Stimulated activated CD4-positive, alpha-beta T cell treated with anti-CD3 and anti-CD28 coated beads, Interleukin-2, amount 100 ng/mL, for 48 hours (primary cell): ENCODE measurements at regions not wholly inside any gene's neighbourhood (a gene's known extent, or its start where the extent isn't known, plus 50 kb on each side); places are given as distances from the start of the nearest gene placed in this dataset.
"Not testable (repeated sequence)": the region's sequence is repeated elsewhere in the genome, so short reads cannot be mapped to it uniquely, and the experiment has no call there.

ENCODE experiments used
- DNase-seq, 2 donors: peaks; one replicate each; pipeline ENCODE4 v3.0.0-alpha.2; 2020

DNA sequence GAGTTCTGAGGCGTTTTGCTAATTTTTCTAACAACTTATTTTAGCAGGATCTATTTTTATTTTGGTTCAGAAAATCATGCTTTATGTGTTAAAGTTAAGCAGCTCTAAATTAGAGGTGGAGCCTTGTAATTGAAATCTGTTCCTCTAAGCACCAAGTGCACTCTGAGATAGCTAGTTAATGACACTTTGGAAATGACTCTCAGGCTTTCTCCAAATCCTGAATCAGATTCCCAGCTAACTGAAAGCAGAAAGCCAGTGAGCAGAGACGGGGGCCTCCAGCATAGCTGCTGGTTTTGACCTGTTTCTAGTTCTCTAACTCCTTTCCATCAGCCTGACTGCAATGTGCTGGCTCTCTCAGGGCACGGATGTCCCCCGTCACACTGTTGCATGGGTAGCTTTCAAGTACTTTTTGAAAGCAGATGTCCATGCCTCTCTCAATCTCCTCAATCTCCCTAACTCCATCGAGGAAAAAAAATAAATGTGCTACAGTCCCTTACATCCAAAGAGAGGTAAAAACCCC, 326.5 kb downstream of the SATB2 start:
- DNase-seq = no peak

DNA sequence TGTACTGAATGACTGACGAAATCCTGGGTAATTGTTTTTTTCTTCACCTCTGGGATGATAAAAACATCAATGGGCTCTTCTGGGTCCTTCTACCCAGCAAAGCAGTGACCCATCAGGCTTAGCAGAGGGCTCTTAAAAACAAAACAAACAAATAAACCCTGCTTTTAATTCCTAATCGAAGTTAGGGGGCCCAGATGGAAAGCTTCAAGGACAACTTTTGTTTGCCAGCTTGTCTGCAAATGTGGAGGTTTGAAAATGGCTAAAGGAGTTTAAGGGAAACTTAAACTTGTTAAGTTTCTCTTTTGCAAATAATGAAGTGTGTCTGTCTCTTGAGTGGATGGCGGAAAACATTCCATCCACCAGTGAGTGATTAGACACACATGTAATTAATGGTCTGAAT, 327.2 kb downstream of the SATB2 start:
- no peak for DNase-seq

DNA sequence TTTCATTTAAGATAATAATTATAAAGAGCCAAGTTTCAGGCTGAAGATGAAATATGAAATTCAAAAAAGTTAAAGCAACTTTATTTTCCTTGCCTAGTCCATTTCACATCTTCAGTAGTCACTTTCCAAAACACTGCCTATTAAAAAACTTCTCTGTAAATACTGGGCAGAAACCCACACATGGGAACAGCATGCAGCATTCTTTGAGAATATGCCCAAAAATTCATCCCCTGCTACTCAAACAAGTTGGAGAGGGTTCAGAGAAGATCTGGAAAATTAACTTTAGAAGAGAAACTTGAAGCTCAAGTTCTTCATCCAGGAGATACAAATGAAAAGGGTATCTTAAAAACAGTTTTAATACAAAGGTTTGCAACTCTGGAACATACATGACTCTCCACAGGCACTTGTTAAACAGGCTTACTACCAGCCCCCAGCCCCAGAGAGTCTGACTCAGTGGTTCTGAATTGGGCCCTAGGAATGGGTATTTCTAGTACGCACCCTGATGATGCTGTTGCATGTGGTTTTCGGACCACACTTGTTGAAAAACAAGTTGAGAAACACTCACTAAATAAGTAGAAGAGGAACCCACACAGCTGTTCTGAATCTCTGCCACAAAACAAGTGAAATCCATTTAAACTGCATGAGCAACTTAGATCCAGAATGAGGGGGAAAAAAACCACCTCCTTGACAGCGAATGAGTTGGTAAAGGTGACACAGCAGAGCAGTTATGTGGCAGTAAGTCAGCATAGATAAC, 329.1 kb downstream of the SATB2 start:
- DNase-seq = no peak

DNA sequence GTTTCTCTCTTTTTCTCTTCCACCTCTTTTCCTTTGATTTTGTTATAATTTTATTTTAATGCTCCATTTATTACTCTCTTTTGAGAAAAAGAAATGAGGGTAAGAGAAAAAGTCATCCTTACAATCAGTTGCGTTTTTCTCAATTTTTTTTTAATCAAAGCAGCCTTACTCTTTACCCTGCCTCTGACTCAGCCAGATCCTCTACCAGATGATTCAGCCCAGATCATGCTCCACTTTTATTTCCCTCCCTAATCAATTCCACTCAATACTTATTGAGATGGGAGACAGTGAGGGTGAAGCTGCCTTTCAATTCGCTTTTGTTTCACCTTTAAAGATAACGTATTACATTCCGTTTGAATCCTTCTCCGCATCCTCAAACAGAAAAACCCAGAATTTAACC, 337.9 kb downstream of the SATB2 start:
- DNase-seq = no peak

DNA sequence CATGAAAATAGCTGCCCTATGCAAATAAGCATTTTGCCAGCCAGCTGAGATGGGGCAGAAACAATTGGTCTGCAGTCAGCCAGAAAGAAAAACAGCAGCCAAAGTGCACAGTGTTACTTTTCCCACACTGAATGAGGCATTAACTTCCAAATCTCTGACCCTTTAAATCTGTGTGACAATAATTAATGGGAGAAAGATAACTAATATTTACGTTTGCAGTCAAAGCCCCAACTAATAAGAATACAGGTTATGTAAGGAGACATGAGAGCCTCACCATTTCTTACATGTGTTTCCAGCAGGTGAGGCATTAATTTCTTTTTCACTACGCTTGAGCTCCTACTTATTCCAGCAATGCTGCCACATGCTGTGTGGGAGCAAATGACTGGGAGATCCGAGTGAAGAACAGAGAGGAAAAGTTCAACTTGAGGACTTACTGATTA, 339.0 kb downstream of the SATB2 start:
- DNase-seq = no peak

DNA sequence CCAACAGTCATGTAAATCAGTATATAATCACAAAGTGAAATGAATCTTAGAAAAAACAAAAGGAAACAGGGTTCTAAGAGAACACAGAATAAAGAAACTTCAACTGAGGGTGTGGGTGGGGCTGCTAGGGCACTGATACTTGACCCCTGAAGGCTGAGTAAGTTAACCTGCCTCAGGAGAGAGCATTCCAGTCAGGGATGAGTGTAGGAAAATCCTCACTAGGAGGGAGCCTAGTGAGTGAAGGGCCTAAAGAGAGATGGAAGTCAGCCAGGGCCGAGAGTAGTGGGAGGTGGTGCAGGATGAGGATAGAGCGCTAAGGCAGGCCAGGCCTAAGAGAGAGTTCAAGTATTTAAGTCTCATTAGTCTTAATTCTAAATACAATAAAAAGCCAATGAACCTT, 342.6 kb downstream of the SATB2 start:
- DNase-seq = no peak

DNA sequence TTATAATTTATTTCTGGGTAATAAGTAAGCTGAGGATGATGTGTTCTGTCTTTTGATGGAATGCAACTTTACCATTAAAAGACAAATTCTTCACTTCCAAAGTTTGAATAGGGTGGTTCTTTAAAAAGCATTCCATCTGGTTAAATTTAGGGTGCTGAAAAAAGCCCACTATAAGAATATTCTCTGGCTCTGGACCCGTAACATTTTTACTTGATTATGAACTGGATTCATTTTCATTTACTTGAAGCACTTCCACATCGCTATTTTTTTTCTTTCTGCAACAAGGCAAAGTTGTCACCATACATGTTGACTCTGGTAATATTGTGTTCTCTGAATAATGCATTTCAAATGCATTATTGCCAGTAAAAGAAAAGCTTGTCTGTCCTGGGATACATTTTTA, 344.6 kb downstream of the SATB2 start:
- no peak for DNase-seq

DNA sequence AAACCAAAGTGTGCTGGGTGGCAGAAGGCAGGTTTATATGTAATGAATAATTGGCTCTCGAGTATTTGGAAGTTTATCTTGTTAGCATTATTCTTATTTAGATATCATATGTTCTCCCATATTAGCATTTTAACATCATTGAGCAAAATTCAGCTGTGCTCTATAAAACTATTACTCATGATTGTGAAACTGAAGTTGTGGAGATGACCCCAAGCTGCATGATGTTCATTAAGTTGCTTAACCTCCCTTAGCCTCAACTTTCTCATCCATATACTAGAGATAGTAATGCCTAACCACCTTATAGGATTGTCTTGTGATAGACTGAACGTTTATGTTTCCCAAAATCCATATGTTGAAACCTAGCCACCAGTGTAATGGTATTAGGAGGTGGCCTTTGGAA, 346.3 kb downstream of the SATB2 start:
- DNase-seq = no peak

DNA sequence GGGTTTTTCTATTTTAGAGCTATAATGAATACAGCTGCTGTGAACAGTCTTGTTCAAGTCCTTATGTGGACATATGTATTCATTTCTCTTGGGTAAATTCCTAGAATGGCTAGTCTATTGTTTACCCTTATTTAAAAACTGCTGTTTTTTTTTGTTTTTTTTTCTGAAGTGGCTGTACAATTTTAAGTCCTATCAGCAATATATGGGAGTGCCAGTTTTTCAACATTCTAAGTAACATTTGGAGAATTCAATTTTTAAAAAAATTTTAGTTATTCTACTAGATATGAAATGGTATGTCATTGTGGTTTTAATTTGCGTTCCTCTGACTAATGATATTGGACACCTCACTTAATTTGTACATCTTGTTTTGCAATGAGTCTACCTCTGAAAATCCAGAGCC, 349.7 kb downstream of the SATB2 start:
- DNase-seq = no peak

DNA sequence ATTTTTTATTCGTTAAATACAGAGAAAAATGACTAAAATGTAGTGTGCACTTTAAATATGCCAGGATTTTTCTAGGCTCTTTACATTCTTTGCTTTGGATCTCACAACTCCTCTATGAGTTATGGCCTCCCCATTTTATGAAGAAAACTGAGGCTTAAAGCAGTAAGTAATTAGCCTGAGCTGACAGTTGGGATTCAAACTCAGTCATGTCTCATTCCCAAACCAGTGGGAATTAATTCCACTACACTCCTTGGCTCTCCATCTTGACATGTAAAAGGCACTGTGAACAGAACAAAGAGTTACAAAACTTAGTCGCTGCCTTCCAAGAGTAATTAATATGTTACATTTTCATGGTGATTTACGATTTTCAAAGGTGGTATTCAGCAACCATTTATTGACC, 351.9 kb downstream of the SATB2 start:
- DNase-seq = no peak

DNA sequence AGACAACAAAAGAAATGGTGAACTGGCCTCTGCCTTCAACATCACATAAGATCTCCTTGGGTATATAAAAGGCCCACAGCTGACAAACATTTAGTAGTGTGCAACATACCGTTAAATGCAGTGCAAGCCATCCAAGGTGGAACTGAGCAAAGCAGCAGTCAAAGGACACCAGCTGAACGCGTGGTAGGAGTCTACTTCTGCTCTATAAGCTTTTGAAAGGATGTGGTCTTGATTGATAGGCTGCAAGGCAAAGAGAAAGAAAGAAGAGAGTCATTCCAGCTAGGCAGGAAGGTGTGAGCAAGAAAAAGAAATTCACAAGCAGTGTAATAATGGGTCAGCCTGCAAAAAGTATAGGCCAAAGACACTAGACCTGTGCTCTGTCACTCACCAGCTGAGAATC, 356.3 kb downstream of the SATB2 start:
- DNase-seq = no peak

DNA sequence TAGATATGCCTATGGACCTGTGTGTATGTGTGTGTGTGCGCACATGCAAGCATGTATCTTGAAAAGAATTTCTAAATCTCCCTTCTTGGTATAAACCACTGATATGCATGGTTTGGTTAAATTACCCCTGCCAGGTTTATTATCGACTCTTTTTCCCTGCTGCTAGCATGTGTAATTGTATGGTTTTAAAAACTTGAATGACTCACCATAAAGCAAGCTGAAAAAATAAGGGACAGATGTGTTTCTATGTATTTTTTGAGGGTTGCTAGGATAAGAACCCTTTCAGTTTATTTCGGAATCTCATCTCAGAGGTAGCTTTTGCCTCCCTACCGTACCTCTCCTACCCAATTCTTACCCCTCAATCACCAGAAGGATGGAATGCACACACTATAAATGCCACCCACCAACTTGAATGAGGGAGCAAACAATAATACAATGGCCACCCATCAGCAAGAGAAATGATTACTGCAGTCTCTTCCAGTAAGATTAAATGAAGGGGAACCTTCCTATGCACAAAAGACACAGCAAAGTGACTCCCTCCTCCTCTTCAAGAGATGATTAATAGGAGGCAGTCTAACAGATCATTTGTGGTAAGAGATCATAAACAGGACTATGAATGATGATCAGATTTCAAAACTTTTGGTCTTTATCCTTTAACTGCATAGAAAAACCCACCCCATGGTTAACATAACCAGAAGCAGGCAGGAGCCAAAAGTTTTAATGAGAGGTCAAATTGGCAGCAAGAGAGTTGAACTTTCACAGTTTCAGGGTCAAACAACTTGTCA, 357.2 kb downstream of the SATB2 start:
- no peak for DNase-seq

DNA sequence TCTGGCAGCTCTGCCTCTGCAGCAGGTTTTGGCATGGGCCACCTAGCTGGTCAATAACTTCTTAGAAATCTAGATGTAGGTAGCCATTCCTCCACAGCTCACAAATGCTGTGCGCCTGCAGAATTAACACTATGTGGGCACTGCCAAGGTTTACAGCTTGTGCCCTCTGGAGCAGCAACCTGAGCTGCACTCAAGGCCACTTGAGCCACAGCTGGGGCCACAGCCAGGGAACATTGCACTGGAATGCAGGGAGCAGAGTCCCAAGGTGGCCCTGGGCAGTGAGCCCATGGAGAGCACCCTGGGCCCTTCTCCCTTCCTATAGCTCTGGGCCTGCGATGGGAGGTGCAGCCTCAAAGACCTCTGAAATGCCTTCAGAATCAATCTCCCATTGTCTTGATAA, 365.3 kb downstream of the SATB2 start:
- DNase-seq = no peak

DNA sequence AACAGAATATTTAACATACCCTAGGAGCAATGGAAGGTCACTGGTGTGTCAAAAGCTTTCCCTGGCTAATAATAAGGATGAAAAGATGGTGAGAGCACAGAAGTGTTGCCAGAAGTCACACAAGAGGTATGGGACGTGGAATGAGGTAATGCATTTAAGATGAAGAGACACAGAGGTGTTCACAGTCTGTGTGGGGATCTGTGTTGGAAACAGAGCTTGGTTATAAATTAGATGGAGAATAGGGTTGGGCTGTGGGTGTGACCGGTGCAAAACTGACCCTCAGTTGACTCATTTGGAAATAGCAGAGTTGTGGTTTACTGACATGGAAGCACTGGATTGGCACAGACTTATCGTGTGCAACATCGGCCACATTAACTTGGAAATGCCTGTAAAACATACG, 372.5 kb downstream of the SATB2 start:
- no peak for DNase-seq

DNA sequence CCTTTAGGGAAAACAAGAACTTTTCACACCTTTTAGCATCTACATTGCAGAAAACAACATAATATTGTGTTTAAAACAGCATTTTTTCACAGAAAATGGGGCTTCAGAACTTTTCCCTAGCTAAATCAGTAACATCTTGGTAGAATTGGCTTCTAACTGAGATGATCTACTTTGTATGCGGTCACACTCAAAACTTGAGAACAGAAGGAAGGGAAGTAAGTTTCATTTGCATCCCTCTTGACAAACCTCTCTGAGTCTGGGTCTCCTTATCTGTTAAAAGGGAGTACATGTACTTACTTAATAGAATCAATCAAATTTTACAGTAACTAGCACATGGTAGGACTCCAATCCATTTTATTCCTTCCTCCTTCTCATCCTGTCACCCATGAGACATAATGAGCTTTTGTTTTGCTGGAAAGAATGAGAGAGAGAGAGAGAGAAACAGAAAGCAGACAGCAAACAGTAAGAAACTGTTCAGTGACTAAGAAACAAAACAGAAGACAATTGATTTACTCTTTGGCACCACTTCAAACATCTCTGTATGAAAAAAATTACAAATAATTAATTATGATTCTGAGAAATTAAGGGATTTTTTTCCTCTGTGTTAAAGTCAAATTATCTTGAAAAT, 387.3 kb downstream of the SATB2 start:
- no peak for DNase-seq

DNA sequence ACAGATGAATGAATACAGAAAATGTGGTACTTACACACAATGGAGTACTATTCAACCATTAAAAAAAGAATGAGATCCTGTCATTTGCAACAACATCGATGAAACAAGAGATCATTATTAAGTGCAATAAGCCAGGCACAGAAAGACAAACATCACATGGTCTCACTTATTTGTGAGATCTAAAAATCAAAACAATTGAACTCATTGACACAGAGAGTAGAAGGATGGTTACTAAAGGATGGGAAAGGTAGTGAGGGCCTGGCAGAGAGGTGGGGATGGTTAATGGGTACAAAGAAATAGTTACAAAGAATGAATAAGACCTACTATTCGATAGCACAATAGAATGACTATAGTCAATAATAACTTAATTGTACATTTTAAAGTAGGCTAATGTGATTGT, 393.5 kb downstream of the SATB2 start:
- no peak for DNase-seq

DNA sequence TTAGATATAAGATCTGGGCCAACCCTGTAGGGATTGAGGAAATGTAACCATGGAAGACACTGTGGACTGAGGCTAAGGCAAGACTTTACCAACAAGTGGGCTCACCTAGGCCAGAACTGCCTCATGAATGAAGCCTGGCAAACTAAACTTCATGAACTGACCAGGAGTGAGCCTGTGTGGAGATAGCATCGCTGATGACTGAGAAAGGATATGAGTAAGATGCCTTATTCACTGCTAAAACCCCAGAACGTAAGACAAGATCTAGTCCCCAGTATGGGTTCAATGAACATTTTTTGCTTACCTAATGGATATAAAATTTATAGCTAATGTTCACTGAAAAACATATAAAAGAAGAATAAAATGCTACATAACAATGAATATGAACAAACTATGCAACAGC, 399.8 kb downstream of the SATB2 start:
- DNase-seq = no peak

DNA sequence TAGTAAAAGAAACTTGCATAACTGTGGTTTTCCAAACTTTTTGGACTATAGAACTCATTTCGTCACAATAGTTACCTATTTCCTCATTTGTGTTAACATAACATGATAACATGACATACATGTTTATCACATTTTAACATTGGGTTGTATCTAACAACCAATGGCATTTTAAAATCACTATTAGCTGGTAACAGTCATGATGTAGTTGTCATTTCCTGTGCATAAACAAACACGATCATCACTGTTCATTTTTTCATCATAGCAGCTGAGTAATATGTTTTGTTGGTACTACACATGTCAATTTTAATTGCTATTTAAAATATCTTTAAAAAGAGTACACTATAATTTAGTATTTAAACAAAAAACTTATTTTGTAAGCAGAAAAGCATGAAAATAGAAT, 402.4 kb downstream of the SATB2 start:
- DNase-seq = no peak

DNA sequence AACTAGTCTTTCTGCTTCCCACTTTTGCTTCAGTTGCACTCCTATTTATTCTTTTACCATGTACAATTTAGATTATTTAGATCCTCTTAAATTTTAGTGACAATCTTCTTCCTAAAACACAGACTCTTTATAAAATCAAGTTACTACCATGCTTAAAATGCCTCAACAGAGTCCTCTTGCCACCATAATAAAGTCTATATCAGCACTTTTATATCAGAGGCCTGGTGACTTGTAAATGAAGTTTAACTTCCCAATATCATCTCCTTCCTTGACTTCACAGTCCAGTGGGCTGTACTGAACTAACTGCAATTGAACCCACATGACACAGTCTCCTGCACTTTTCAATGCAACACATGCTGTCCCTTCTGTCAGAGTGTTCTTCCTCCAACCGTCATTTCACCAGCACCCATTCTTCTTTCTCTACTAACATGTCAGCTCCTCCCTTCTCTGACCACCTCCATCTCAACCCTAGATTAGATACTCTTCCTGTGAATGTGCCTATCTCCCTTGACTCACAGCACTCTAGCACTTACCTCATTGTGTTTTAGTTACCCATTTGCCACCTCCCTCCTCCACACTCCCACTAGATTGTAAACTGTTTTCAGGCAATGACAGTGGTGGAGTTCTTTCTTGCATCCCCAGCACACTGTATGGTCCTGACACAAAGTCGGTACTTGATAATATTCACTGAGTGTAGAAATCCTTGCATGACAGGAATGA, 414.9 kb downstream of the SATB2 start:
- no peak for DNase-seq

DNA sequence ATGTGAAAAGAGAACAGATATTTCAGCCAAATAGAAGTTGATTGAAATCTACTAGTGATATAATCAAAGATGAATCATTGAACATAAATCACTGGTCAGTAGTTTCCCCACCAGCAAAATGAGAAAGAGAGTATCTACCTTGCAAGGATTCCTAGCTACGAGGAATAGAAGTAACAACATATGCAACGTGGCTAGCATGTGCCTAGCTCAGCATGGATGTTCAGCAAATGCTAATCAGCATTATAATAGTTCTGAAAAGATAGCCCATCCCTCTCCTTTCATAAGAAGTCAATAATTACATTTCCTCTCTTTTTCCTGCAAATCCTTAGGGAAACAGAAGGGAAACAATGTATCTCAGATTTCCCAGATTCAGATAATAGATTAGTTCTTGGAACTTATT, 417.2 kb downstream of the SATB2 start:
- DNase-seq = no peak

DNA sequence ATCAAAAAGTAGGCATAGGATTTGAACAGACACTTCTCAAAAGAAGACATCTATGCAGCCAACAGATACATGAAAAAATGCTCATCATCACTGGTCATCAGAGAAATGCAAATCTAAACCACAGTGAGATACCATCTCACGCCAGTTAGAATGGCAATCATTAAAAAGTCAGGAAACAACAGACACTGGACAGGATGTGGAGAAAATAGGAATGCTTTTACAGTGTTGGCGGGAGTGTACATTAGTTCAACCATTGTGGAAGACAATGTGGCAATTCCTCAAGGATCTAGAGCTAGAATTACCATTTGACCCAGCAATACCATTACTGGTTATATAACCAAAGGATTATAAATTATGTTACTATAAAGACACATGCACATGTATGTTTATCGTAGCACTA, 424.0 kb downstream of the SATB2 start:
- not testable (repeated sequence) for DNase-seq

DNA sequence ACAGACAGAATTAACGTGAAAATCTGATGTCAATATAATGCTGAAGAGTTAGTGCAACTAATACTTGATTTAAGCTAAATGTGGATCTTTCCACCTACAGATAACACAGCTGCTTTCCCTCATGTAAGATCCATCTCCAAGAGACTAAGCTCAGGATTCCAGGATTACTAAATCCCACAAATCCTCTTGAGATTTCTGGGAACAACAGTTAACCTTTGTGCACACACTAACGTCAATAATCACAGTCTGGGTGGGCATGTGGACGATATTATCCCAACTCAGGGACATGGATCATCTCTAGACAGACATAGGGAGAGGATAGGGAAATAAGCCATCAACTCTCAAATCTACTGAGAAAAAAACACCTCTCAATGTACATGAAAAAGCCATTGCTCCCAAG, 432.6 kb downstream of the SATB2 start:
- DNase-seq = no peak

DNA sequence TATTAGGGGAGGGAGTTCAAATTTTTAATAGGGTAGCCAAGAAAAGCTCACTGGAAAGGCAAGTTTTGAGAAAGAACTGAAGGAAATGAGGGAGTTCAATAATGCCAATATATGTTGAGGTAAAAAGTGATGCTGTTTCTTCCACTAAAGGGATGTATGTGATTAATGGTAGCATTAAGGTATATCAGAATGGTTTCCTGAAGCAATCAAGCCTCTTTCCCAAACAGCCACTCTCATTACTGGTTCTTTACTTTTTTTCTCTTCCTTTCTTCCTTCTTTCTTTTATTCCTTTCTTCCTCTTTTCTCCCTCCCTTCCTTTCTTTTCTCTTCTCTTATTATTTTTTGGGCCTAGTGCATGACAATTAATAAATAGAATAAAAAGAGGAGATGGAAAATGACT, 433.5 kb downstream of the SATB2 start:
- DNase-seq = no peak
